HepG2 (cell line): ENCODE measurements at regions not wholly inside any gene's neighbourhood (a gene's known extent, or its start where the extent isn't known, plus 50 kb on each side); places are given as distances from the start of the nearest gene placed in this dataset.

Experiments
- EP300 ChIP-seq, 3 experiments: sonication (generic) in 1 of 3; formaldehyde crosslinking in 1 of 3; IDR thresholded peaks; 2 replicates each; pipeline versions ENCODE4 v1.5.1 to v1.6.1; 2011 to 2020; ENCODE audit warnings: low read depth in 2 of 3, low read length in 2 of 3, borderline replicate concordance in 1 of 3, improper control_type of control experiment in 1 of 3, mild to moderate bottlenecking in 1 of 3, missing genetic modification reagents in 1 of 3, moderate library complexity in 1 of 3
- EZH2 ChIP-seq: conservative IDR thresholded peaks from 2 replicates; pipeline ENCODE4 v1.6.1; 2012; ENCODE audit warnings: mild to moderate bottlenecking, low read depth, low read length, moderate library complexity
- KDM4B ChIP-seq: sonication (generic); formaldehyde crosslinking; IDR thresholded peaks from 2 replicates; pipeline ENCODE4 v1.4.0; 2020; ENCODE audit warnings: missing genetic modification reagents
- MXD4 ChIP-seq: IDR thresholded peaks from 2 replicates; pipeline ENCODE4 v1.6.1; 2016; ENCODE audit warnings: mild to moderate bottlenecking, missing biosample characterization, missing genetic modification reagents
- NFRKB ChIP-seq: fragments of 450-650 bp; IDR thresholded peaks from 2 replicates; pipeline ENCODE4 v1.6.1; 2017
- PTBP1 ChIP-seq: fragments of 200-400 bp; formaldehyde crosslinking; IDR thresholded peaks from 2 replicates; pipeline ENCODE4 v1.6.1; 2018; ENCODE audit warnings: low read length, low read depth; ENCODE audit not compliant: poor library complexity, severe bottlenecking
- SIX4 ChIP-seq: sonication (generic); formaldehyde crosslinking; IDR thresholded peaks from 2 replicates; pipeline ENCODE4 v1.4.0; 2020; ENCODE audit warnings: missing genetic modification reagents
- SMC3 ChIP-seq: IDR thresholded peaks from 2 replicates; pipeline ENCODE4 v1.6.1; 2011; ENCODE audit warnings: low read length, improper control_type of control experiment
- TF ChIP-seq, protein P1 (sequence below): sonication (generic); formaldehyde crosslinking; IDR thresholded peaks from 2 replicates; pipeline ENCODE4 v1.8.1; 2023; ENCODE audit warnings: mild to moderate bottlenecking, missing genetic modification reagents, borderline replicate concordance
- TF ChIP-seq, protein P2 (sequence below): sonication (generic); formaldehyde crosslinking; IDR thresholded peaks from 2 replicates; pipeline ENCODE4 v1.9.0; 2021; ENCODE audit warnings: missing genetic modification reagents, borderline replicate concordance
- TF ChIP-seq, protein P3 (sequence below): sonication (generic); formaldehyde crosslinking; IDR thresholded peaks from 2 replicates; pipeline ENCODE4 v1.4.0; 2020; ENCODE audit warnings: missing genetic modification reagents
- TF ChIP-seq, protein P4 (sequence below): sonication (generic); formaldehyde crosslinking; IDR thresholded peaks from 2 replicates; pipeline ENCODE4 v1.5.0; 2020; ENCODE audit warnings: mild to moderate bottlenecking, missing genetic modification reagents, moderate library complexity

DNA sequence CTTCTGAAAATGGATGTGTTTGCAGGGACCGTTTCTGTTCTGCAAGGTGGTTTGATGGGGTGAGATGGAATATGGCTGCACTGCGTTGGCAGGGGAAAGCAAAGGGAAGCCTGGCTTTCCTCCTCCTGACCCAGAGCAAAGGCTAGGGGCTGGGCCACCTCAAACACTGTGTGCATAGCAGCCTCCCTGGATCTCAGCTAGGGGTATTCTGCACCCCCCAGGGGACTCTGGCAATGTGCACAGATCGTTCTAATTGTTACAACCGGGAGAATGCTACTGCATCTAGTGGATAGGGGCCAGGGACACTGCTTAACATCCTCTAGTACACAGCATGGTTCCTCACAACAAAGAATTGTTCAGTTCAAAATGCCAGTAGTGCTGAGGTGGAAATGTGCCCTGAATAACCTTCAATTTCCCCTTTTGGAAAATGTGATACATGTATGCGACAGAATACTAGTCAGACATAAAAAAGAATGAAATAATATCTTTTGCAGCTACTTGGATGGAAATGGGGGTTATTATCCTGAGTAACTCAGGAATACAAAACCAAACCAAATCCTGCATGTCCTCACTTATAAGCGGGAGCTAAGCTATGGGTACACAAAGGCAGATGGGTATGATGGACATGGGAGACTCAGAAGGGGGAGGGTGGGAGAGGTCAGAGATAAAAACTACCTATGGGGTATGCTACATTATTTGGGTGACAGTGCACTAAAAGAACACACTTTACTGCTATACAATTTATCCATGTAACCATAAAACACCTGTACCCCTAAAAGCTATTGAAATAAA, 671.2 kb downstream of the UQCRFS1 start:
- TF ChIP-seq, protein P1, sequence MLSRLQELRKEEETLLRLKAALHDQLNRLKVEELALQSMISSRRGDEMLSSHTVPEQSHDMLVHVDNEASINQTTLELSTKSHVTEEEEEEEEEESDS (CRISPR knock-in tag): no peak
- TF ChIP-seq PTBP1 (no peak), KDM4B (CRISPR knock-in tag) (no peak), EP300 (IDR thresholded peaks at IDR 0.05; ENCODE audit: low read depth in 2 of 2, low read length in 2 of 2) (no peak), EP300 (CRISPR knock-in tag; IDR thresholded peaks at IDR 0.05; ENCODE audit: borderline replicate concordance) (no peak), EZH2 (no peak), SIX4 (no peak), NFRKB (no peak), MXD4 (CRISPR knock-in tag) (no peak), SMC3 (no peak)
- TF ChIP-seq, protein P2, sequence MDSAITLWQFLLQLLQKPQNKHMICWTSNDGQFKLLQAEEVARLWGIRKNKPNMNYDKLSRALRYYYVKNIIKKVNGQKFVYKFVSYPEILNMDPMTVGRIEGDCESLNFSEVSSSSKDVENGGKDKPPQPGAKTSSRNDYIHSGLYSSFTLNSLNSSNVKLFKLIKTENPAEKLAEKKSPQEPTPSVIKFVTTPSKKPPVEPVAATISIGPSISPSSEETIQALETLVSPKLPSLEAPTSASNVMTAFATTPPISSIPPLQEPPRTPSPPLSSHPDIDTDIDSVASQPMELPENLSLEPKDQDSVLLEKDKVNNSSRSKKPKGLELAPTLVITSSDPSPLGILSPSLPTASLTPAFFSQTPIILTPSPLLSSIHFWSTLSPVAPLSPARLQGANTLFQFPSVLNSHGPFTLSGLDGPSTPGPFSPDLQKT (CRISPR knock-in tag): no peak
- TF ChIP-seq, protein P3, sequence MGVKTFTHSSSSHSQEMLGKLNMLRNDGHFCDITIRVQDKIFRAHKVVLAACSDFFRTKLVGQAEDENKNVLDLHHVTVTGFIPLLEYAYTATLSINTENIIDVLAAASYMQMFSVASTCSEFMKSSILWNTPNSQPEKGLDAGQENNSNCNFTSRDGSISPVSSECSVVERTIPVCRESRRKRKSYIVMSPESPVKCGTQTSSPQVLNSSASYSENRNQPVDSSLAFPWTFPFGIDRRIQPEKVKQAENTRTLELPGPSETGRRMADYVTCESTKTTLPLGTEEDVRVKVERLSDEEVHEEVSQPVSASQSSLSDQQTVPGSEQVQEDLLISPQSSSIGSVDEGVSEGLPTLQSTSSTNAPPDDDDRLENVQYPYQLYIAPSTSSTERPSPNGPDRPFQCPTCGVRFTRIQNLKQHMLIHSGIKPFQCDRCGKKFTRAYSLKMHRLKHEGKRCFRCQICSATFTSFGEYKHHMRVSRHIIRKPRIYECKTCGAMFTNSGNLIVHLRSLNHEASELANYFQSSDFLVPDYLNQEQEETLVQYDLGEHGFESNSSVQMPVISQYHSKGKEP (CRISPR knock-in tag): no peak
- TF ChIP-seq, protein P4, sequence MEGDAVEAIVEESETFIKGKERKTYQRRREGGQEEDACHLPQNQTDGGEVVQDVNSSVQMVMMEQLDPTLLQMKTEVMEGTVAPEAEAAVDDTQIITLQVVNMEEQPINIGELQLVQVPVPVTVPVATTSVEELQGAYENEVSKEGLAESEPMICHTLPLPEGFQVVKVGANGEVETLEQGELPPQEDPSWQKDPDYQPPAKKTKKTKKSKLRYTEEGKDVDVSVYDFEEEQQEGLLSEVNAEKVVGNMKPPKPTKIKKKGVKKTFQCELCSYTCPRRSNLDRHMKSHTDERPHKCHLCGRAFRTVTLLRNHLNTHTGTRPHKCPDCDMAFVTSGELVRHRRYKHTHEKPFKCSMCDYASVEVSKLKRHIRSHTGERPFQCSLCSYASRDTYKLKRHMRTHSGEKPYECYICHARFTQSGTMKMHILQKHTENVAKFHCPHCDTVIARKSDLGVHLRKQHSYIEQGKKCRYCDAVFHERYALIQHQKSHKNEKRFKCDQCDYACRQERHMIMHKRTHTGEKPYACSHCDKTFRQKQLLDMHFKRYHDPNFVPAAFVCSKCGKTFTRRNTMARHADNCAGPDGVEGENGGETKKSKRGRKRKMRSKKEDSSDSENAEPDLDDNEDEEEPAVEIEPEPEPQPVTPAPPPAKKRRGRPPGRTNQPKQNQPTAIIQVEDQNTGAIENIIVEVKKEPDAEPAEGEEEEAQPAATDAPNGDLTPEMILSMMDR (CRISPR knock-in tag): no peak
